Fibroblast of peridontal ligament (primary cell): ENCODE measurements at regions not wholly inside any gene's neighbourhood (a gene's known extent, or its start where the extent isn't known, plus 50 kb on each side); places are given as distances from the start of the nearest gene placed in this dataset.
A peak's percentile ranks its signal among the peaks of the same experiment; 100 is the strongest.

Experiments used
- DNase-seq: peaks from one replicate; pipeline ENCODE4 v3.0.0-alpha.2; 2010; ENCODE audit errors: extremely low read depth

DNA sequence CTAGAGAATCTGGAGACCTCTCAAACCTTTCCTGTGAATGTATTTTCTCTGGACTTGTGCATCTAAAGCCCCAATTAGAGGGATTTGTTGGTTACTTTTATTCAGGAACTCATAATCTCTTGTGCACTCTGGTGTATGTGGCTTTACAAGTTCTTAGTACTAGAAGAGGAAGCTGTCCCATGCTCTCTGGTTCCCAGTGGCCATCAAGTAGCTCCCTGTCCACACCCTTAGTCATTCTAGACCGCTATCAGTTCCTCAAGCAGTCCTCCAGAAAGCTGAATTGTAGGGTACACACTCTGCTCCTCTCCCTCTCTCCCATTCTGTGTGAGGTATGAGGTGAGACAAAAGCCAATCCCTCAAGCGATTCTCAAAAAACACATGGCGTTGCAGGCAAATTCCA, 470.3 kb downstream of the PTPRC start:
- no peak for DNase-seq

DNA sequence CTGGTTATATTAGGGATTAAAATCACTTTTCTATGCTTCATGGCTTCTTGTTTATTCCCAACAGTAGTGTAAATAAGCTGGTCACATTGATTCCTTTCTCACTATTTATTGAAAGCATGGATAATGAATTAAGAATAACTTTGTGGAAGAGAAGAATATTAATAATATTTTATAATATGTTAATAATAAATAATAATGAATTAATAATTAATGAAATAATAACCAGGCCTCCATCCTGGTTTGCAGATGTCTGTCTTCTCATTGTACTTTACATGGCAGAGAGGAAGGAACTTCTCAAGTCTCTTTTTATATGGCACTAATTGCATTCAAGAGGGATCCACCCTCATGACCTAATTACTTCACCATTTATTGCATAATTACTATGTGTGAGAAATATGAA, 473.5 kb downstream of the PTPRC start:
- DNase-seq: no peak

DNA sequence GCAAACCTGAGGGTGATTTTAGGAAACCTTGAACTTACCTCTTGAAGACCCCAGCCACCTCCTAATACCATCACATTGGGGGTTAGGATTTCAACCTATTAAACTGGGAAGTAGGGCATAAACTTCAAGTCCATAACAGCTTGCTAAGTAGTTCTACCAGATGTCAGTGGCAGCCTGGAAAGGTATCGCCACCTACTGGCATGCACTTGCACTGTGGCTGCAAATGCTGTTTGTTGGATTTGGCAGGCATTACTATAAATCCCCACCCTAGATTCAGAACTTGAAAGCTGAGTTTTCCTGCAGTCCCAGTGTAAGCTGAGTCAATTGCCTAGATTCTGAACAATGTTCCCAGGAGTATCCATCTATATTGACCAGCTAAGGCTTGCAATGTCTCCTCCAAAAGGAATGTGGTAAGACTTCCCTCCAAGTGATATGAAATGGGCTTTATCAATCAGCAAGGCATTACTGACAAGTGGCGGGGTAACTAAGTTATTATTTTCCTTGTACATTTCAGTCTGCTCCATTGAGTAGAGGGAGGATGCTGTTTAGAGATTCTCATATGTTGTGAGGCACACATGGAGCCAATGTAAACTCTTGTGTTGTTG, 474.5 kb downstream of the PTPRC start:
- peak; percentile 87 for DNase-seq

DNA sequence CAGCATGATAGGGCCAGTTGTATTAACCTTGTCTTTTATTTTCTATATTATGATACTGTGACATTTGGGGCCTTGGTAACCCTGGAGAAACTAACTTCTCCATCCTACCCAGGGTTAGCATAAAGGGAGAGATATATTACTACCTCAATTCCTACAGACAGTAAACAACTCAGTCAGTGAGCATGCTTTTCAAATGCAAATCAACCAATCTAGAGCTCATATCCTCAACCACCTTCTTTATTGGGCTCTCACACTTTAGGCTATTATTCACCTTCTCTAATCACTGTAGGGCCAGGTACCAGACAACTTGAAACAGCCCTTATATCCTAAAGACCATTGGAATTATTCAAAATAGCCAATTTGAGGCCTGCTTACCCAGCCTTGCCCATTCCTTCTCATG, 477.6 kb downstream of the PTPRC start:
- no peak for DNase-seq

DNA sequence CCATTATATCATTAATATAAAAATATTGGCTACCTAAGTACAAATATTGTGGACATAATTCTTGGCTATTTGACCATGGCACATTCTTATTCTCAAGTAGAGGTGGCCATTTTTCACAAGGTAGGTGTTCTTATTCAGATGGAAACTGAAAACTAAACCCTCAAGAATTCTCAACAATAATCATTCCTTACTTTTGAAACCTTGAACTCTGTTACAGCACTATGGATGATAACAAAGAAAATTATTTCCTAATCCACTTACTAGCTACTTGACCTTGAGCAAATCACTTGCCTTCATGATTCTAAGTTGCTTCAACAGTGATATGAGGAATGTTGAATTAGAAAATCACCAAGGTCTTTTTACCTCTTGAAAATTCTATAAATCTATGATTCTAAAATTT, 482.2 kb downstream of the PTPRC start:
- DNase-seq: no peak

DNA sequence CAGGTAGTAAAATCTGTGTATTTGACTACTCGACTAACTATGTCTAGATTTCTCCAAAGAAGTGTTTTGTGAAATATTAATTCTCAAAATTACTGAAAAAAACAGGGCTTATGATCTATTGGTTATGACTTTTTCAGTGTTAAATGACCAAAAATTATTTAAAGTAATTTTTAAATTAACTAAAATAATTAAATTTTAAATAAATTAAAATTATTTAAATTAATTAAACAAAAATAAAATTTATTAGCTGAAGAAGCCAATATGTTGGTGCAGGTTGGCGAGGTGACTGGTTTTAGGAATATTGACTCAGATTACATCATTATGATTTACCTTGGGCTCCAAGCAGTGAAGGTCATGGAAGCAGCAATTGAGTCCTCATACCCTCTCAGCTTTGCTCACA, 483.2 kb downstream of the PTPRC start:
- DNase-seq: no peak

DNA sequence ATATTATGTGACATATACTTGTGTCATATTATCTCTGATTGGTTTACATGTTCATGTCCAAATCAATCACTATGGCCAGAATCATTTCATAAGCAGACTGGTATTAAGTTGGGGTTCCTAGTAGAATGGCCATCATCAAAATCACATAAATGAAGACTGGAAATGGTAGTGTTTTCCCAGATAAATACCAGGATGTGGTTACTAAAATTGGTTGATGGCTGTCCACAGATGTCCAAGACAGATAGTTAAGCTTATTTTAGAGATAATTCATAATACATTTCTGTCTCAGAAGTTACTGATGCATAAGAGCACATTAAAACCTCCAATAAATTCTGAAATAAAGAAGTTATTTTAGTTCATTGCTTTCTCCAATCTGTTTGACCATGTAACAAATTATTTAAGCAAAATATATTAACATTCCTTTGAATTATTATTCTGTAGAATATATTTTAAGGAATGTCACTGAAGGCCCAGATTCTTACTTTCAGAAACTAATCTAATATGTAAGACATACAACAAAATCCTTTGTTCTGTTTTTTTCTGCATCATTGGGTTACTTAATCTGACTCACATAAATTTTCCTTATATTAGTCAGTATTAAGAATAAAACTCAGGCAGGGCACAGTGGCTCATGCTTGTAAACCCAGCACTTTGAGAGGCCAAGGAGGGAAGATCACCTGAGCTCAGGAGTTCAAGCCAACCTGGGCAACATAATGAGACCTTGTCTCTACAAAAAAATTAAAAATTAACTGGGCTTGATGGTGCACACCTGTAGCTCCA, 483.9 kb downstream of the PTPRC start:
- peak; percentile 3 for DNase-seq

DNA sequence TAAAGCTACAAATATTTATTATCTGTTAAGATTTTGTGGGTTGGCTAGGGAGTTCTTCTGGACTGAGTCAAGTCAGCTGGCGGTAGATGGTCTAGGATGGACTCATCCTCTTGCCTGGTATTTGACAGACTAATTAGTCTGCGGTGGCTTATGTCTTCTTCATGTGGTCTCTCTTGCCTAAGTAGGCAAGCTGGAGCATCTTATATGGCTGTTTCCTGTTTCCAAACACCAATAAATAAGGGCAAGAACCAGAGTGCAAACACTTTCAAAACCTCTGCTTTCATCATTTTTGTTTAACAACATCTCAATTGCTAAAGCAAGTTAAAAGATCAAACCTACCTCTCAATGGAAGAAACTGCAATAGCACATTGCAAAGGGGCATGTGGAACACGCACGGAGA, 484.8 kb downstream of the PTPRC start:
- DNase-seq: peak; percentile 3

DNA sequence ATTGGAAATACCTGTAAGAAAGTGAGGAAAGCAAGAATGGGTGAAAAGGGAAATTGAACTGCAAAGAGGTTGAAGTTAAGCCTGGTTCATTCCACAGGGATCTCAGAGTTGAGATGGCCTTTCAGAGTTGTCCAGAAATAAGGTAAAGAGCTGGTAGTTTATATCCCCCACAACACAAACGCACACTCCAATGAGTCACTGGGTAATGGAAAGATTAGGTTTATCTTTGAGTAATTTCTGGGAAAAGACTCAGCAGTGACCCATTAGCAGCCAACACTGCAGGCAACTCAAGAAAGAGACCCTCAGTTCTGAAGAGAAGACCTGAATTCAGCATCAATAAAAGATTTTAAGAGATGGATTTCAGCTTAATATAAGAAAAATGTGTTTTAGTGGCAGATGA, 485.5 kb downstream of the PTPRC start:
- peak; percentile 7 for DNase-seq

DNA sequence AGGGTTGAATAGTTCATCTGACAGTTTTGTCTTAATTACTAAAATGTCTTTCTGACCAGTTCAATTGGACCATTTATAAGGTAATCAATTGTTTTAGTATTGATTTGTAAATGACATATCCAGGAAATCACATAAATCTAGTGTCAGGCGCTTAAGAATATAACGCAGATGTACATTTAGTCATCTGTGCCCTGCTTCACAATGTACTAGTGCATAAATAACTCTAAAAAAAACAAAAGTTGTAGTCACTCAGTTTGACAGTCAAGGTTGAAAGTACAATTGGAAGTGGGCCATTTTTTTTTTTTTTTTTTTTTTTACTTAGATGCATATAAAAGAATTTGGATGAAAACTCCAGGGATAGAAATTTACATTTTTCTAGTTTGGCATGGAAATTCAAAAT, 490.4 kb downstream of the PTPRC start:
- no peak for DNase-seq

DNA sequence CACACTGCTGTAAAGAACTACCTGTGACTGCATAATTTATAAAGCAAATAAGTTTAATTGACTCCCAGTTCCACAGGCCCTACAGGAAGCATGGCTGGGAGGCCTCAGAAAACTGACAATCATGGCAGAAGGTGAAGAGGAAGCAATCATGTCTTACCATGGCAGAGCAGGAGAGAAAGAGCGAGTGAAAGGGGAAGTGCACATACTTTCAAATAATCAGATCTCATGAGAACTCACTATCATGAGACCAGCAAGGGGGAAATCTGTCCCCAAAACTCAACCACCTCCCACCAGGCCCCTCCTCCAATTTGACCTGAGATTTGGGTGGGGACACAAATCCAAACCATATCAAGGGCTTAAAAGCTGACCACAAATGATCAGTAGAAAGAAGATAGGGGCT, 493.2 kb downstream of the PTPRC start:
- no peak for DNase-seq

DNA sequence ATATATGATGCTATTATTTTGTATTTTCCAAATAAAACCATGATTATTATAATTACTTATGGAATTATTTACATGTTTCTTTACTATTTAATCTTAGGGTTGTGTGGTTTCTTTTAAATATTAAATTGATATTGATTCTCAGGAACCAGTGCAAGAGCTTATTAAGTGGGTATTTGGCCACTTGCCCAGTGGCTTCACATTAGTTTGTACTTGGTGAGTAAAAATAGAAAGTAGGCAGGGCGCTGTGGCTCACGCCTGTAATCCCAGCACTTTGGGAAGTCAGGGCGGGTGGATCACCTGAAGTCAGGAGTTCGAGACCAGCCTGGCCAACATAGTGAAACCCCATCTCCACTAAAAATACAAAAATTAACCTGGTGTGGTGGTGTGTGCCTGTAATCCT, 497.1 kb downstream of the PTPRC start:
- no peak for DNase-seq

DNA sequence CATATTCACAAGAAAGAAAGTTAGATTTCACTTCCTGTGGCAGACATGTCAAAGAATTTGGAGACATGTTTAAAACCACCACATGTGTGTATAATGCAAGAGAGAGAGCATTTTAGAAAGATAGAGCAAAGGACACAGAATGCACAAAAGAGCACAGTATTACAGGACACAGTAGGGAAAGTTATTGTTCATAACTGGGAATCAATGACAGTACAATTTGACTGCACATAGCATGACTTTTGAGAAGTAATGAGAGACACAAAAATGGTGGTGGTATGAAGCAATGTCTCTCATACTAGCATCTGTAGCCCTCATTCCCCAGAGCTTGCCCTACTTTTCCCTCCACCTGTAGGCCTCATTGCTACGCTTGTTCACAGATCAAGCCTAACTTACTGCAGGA, 499.2 kb downstream of the PTPRC start:
- DNase-seq: no peak

DNA sequence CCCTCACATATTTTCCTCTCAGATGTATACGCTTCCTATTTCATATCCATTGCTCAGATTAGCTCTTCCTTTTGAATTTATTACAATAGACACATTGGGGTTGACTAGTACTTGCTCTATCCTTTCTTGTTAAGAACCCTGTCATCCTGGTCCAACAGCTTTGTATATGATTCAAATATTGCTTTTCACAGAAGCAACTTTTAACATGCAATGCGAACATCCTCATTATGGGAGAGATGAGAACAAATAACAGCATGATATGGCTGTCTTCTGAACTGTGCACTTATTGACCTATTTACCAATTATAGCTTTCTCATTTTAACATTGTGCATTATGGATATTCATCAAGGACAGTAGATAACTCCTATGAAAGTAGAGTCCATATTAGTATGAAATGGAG, 510.8 kb downstream of the PTPRC start:
- no peak for DNase-seq

DNA sequence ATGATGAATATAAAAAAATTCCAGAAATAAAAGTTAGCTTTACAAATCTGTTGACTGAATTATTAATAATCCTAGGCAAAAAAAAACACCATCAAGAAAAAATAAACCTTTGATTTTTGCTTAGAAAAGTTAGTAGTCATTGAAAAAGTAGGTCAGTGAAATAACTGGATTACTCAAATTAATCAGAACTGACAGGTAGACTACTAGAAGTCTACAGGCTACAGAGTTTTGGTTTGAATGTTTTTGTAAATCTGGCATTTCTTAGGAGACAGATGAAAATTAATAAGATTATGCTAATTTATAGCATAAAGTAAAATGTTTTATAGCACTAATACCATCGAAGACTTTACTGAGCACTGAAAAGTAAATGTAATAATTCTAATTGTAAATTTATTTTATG, 511.9 kb downstream of the PTPRC start:
- DNase-seq: no peak

DNA sequence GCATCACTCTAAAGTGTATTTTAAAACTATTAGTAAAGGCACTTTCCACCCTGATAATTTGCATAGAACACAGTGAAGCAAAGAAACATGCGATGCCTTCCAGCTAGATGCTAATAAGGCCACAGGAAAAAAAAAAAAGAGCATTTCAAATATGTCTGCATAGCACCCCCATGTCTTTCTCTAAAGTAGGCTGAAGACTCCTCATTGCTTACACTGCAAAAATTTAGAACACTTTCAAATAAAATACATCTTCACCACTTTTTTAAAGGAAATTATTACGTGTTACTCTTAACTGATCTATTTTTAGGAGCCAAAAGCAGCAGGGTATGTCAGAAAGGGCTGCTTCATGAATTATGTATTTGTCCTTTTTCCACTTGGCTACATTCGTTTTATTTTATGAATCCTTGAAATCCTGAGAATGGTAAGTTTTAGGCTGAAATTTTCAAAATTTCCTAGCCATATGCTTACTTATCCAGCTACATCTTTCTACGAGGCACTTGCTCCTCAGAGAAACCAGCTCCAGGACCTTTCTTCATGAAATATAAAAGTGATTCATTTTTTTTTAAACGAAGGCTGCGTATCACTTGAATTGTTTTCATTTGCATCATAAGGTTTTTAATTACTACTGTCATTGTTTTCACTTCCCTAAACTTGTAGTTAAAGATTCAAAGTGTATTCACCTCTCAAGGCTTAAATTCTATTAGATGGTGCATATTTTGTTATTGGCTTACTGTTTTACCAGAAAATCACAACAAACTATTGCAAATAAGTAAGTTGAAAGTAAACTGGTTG, 513.0 kb downstream of the PTPRC start:
- DNase-seq: no peak

DNA sequence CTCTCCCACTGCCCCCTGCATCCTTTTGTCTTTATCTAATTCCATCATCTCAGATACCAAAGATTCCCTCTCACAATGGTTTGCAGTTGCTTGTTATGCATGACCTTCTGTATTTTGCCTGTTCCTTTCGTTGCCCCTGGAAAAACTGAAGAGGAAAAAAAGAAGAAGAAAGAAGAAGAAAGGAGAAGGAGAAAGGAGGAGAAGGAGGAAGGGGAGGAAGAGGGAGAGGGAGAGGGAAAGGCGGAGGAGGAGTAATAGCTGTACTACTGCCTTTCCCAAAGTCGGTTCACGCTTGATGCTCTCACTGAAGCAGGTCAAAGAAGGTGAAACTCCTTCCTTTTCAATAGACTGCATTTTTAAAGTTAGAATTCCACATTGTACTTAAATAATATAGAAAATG, 513.8 kb downstream of the PTPRC start:
- no peak for DNase-seq

DNA sequence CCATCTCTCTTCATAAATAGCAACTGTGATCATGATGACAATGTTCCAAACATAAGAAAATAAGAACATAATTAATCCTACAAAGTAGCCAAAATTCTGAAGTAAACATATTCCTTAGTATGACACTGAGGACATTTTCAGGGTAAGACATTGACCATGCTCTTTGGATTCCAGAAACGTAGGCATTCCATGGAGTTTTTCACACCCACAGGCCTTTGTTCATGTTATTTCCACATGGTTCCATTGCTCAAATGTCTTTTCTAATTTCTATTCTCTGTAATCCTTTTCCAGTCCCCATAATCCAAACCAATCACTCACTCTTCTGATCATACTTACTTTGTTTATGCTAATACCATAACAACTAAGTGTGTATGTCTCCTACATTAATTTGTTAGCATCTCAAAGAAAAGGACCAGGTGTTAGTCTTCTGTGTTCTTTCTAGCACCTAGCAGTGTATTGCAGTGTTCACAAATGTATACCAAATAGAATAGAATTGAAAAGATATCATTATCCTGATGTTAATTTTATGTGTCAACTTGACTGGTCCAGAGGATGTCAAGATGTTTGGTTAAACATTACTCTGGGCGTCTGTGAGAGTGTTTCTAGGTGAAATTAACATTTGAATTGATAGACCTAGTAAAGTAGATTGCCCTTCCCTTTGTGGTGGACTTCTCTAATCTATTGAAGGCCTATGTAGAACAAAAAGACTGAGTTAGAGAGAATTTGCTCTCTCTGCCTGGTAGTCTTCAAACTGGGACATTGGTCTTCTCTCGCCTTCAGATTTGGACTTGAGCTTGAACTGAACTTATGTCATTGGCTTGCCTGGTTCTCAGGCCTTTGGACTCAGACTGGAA, 516.6 kb downstream of the PTPRC start:
- DNase-seq: no peak

DNA sequence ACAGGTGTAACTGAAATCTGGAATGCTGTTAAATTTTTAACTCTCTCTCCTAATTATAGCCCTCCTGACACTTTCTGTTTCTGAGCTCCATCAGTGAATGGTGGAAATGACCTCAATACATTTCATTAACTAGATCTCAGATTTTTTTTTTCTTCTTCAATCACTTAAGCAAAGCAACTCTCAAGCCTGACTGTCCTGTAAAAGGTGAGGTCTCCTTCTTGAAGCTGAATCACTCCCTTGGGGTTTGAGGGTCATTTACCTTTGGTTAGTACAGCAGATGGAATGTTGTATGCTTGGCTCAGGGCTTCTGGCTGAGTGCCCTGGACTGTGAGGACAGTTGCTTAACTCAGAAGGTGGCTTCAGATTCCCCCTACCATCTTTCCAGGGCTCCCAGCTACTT, 518.7 kb downstream of the PTPRC start:
- no peak for DNase-seq

DNA sequence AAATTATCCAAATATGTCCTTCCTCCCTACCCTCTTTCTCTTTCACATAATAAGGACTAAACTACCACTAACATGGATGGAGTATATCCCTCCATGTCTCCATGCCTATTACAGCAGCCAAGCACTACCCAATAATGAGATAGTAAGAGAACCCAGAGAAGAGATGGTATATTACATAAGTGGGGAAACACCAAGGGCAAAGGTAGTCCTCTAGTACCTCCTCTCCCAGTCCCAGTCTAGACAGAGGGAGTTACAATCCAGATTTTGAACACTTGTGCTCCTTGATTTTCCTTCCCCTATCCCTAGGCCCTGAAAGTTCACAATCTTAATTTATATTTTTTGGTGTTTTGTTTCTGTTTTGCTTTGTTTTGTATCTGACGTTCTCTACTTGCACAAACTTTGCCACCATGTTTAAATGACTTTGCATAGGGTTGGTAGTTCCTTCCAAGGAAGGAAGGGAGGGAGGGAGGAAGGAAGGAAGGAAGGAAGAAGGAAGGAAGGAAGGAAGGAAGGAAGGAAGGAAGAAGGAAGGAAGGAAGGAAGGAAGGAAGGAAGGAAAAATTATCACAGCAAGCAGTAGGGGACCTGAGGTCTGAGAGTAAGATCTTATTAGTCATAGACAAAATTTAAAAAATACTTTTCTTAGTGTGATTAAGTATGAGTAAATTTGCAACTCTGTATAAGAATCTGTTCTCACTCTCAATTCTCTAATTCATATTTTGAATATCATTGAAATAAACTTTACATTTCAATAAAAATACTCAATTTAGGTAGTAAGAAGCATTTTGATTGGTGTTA, 521.9 kb downstream of the PTPRC start:
- DNase-seq: no peak

DNA sequence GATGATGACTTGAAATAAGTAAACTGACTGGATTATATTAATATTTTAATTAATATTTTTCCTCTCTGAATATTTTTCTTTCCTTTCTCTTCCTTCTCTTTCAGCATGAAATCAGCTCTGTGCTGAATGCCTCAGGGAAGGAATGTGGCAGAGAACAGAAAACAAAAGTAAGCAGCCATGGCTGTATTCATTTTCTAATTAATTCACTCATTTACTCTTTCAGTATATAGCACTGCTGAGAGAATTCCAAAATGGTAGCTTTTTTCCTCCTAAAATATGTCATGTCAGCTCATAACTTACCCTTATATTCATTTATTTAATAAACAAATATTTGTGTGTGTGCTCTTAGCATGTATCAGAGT, 522.5 kb downstream of the PTPRC start:
- no peak for DNase-seq
